GM21529 (cell line): ENCODE measurements at regions not wholly inside any gene's neighbourhood (a gene's known extent, or its start where the extent isn't known, plus 50 kb on each side); places are given as distances from the start of the nearest gene placed in this dataset.

Experiments used
- ATAC-seq: cut with Tn5 transposase; IDR thresholded peaks from one replicate; pipeline ENCODE4 v1.9.1; 2021; ENCODE audit not compliant: unreplicated experiment

DNA sequence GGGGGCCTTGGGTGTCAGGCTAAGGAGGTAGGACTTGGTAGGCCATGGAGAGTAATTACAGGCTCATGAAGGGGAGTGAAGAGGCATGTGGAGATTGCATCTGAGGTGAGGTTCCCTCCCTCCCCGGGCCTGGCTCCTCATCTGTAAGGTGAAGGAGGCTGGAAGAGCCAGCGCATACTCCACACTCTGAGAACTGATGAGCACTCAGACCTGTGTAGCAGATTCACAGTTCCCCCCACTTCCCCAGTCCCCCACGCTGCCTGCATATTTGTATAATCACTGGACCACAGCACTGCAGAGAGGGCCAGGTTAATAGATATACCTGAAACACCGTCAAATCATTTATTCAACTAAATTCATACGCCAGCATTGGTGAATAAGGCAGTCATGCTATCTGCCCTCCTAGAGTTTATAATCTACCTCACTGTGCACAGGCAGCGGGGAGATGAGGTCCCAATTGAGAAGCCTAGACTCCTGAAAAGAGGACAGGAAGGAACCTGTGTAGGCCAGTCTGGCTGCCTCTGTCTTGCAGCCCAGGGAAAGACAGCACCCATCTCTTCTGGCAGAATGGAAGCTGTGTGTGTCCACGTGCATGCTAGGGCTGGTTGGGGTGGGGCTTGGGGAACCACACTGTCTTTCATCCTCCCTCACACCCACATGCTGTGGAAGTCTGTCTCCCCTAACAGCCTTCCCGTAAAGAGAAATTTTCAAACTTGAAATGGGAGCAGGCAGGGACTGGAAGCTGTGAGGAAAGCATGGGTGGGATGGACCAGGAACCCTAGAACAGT, 110.6 kb upstream of the ATP1A1 start:
- no peak for ATAC-seq

DNA sequence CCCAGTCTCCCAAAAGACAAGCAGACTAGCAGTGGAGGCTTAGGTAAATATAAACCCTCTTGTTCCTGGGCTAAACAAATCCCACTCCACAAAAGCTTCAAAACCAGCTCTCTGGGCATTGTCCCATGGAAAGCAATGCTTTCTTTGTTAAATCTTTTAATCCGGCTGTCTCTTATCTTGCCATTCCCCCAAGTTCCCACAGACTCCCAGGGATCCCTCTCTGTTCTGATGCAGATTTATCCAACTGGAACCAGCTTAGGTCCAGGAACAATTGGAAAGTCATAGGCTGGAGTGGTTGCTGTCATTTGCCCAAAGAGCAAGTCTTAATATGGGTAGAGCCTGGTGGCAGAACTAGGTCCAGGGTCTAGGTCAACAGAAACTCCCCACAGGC, 110.1 kb upstream of the ATP1A1 start:
- no peak for ATAC-seq

DNA sequence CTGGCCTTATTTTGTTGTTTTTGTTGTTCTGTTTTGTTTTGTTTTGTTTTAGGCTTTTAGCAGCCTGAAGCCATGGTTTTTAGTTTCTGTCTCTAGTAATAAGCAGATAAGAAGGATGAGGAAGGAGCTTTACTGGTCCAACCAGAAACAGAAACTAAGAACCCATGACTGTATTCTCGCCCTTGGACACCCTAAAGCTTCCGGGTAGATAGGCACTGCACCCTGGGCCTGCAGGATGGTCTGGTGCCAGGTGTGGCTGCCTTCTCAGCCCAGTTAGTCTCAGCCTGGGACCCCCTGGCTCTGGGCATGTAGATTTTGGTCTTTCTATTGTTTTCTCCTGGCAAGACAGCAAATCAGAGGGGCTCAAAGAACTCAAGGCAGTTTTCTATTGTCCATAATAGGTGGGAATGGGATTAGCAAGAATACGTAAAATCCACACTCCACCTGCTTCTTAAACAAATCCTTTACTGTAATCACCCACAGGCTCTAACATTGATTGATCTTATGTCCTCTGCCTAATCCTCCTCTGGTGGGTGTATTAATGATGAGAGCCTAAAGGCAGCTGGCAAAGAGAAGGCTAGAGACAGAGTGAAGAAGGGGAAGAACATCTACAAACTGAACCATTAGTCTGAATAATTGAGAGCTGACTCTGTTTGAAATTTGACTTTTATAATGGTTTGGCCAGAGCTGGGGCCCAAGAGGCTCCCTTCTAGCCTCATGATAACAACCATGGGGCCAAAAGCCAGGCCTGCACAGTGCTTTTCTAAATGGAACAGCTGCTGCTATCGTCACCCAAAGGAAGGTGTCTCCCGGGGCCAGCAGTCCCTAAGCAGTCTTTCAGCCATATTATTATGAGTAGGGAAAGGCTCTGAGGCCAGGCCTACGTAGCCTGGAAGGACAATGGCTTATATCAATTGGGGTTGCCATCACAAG, 106.8 kb upstream of the ATP1A1 start:
- no peak for ATAC-seq

DNA sequence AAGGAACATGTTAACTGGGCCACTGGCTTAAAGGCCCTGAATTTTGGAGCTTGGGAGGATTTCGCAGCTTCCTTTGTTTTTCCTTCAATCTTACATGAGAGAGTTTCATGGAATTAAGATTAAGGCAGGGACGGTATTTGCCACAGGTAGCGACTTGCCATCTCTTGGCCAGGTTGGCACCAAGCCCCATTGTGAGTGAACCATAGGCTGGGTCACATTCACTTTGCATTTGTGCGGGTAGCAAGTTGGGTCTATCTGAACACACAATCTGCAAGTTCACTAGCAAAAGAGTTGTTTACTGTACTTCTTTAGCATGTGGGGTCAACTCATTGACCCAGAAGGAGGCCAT, 106.2 kb upstream of the ATP1A1 start:
- ATAC-seq: no peak

DNA sequence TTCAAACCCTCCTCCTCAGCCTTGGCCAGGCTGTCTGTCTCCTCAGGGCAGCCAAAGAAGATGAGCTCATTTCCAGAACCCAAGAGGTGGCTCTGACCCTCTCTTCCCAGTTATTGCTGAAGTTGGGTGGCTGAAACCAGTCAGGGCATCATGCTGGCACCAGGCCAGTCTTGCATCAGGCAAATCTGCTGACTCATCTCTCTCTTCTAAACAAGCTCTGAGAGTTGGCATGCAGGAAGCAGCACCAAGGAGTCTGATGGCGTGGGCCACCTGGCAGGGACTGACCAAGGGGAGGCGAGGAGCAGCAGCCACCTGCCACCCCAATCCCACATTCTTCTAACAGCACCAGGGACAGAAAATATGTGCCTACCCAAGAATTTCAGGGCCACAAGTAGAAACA, 104.8 kb upstream of the ATP1A1 start:
- ATAC-seq: no peak

DNA sequence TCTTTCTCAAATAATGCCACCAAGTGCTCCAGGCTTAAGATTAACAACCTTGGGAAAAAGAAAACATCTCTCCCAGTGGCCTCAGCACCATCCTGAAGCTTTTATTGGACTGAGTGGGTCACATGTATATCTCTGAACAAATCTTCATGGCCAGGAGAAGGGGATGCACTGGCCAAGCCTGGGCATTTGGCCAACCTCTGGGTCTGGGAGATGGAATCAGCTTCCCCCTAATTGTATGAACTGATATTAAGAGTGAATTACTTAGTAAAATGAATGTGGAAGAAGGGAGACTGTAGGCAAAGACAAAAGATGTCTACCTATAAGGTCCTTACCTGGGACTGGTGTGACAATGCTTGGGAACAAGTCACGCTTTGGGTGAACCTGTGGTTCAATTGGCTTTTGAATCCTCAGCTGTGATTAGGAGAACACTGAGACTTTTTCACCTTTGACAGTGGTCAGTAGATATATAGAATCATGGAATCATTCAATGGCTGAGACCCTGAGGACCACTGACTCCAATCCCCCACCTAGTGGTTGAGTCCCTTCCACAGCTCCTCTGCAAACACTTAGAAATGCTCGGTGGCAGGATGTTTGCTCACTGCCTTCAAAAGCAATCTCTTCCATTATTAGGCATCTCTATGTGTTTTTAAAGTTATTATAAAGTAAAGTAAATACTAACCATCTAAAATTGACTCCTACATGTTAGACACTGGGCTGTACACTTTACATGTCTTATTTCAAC, 102.6 kb upstream of the ATP1A1 start:
- no peak for ATAC-seq

DNA sequence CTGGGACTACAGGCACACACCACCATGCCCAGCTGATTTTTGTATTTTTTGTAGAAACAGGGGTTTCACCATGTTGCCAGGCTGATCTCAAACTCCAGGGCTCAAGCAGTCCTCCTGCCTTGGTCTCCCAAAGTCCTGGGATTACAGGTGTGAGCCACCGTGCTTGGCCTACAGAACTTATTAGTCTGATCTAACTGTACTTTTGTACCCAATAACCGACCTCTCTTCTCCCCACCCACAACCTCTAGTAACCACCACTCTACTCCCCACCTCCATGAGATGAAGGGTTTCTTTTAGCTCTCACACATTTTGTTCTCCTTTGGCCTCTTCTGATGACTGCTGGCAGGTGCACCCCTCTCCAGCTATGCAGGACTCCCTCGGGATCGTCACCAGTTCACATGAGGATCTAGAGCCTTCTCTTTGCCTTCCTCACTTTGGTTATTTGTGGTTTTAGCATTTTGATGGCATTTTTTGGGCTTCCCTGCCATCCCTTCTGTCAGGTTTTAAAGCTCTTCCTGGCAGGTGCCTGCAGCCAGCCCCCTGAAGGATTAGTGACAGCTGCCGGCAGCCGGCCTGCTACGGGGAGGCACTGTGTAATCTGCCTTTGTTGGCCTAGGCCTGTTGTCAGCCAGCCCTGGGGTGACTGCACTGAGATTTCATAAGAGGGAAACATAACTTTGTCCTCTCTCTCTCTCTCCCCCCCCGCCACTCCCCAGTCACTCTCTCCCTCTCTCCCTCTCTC, 99.8 kb upstream of the ATP1A1 start:
- ATAC-seq: no peak

DNA sequence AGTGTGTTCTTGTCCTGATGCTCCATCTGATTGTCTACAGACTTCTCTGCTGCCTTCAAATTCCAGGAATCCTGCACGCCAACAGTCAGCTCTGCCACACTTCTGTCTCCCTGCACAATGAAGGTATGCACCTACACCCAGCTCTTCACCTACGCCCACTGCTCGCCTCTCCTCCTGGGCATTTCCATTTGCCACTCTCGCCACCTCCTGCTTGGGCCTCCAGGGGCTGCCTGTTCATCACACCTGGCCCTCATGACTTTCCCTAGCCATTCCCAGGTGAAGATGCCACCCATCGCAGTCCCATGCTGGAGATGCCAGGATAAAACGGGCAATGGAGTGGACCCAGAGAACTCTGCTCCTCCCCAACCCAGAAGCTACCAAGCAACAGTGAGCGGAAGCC, 96.5 kb upstream of the ATP1A1 start:
- no peak for ATAC-seq

DNA sequence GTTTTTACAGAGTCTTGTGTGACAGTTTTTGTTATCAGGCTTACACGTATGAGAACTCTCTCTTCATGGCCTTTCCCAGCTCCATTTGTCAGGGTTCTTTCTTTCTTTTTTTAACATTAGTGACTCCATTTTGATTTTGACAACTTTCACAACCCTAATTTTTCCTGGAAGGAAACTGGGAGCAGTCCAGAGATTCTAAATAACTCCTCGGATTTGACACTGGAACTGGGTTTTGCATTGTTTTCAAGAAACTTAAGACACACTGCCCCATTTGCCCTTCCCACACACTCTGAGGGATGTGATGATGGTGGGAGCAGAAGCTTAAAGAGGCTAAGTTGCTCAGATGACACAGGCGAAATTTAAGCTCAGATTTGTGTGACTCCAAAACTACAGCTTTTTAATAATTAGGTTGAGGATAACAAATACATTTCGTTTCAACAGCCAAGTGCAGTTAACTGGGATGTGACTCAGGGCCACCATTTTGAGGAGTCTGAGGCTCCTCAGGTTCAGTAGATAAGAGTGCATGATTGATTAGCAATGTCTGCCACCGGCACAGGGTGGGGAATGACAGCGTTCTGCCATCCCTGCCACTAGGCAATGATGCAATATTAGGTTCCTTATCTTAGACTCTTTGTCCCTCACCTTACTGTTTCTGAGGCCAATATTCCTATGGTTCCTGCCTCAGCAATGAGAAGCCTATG, 95.1 kb upstream of the ATP1A1 start:
- ATAC-seq: no peak

DNA sequence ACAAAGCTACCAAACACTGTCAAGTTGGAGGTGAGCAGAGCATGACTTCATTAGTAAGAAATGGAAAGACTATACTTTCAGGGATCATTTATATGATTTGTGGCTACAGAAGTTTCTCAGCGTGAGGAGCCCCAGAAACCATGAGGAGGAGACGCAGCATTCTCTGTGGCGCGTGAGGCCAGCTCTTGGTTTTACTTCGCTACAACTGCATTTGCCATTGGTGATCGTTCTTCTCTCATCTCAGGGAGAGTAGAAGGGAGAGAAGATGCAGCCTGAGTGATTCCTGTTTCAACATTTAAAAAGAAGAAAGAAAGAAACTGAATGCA, 94.5 kb upstream of the ATP1A1 start:
- ATAC-seq: no peak

DNA sequence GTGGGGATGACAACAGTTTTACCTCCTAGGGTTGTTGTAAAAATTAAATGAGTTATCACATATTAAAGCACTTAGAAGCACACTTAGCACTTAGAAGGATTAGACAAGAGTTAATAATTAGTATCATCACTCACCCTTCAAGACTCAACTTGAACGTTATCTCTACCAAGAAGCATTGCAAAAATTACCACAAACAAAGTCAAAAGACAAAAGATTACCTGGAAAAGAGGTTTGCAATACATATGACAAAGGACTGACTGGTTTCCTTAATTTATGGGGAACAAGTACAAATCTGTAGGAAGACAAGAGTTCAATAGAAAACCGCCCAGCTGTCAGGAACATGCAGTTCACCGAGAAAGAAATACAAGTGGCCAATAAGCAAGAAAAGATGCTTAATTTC, 93.3 kb upstream of the ATP1A1 start:
- ATAC-seq: no peak

DNA sequence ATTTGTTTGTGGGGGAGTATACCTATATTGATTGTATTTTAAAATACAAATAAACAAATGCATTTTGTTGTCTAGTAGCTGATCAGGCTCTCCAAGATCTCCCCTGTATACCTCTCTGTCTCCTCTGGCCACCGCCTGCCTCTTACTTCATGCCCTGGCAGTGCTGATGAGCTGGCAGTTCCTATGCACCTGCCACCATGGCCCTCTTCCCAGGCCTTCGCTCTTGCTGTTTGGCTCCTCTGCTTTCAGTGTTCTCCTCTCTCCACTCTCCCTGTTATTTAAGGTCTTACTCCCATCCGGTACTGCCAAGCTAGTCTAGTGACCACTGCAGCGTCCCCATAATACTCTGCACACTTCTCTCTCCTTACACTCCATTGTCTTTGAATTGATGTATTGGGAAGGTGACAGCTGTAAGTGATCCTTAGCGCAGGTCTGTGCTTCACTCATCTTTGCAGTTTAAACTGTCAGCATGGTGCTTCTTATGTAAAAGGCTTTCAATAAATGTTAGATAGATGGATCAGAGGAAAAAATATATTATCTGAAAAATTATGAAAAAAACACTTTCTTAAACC, 88.1 kb upstream of the ATP1A1 start:
- no peak for ATAC-seq

DNA sequence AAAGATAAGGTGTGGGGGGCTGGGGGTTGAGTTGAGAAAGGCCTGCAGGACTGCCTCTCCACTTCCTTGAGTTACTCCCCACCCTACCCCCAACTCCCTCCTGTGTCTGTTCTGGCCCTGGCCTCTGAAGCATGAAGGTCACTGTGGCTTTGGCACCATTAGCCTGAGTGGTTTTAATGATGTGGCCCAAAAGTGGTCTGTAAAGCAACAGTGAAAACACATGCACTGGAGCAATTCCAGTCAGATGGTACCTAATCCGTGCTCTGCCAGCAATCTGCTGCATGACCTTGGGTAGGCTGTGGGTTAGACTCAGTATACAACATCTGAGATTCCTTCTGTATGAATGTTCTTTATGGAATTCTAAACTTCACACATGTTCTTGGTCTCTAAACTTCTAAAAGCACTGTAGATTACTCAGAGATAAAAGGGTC, 86.5 kb upstream of the ATP1A1 start:
- ATAC-seq: no peak

DNA sequence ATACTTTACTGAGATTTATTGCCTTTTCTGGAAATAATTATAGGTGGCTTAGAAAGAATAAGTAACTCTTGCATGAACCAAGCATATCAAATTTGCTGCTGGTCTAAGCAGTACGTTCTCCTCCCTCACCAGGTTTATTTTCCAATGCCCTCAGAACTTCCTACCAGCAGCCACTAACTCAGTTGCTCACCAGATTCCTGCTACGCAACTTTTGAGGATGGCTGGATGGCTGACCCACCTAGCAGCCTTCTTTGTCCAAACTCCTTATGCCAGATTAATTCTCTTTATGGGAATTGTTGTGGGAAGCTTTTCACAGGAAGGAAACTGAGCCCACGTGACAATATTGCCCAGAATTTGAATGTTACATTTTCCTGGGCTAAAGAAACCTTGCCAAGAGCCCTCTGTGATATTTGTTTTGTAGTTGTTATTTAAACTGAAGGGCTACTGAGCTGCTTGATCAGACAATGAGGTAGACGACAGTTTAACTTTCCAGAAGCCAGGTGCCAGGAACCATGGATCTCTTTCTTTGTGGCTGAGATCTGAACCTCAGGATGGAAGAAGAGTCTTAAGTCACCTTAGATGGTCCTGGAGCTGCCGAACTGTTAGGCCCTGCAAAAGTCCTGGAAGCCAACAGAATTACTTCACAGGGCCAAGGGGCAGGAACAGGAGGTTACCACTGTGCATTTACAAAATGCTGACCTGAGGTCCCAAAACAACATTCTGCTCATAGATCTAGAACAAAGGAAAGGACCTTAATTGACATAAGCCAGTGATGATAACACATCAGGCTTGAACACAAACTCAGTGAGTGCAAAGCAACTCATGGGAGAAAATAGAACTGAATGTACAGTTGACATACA, 85.5 kb upstream of the ATP1A1 start:
- no peak for ATAC-seq

DNA sequence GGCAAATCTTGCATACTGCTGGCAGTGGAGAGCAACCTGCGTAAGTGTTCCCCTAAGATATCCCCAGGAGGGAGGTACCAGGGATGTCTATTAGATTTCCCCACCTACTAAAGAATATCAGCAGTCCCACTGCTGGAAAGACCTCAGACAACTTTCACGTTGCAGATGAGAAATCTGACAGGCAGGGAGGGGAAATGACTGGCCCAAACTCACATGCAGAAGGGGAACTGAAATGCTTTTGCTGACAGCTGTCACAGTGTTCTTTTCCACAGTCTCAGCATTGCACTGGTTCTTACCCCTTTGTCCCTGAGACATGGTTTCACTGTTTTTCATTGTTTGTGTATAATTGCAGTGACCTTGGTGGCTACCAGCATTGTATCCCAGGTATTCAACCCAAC, 84.8 kb upstream of the ATP1A1 start:
- peak; percentile 90 for ATAC-seq

DNA sequence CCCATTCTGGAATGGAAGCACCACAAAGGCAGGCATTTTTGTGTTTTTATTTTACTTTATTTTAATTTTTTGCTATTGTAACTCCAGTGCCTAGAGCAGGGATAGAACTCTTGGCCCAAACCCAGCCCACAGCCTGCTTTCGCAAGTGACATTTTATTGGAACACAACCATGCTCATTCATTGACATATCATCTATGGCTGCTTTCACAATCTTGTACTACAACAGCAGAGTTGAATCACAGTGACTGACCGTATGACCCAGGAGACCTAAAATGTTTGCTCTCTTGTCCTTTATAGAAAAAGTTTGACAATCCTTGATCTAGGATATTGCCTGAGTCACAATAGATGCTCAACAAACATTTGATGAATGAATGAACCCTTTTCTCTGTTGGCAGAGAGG, 83.9 kb upstream of the ATP1A1 start:
- no peak for ATAC-seq

DNA sequence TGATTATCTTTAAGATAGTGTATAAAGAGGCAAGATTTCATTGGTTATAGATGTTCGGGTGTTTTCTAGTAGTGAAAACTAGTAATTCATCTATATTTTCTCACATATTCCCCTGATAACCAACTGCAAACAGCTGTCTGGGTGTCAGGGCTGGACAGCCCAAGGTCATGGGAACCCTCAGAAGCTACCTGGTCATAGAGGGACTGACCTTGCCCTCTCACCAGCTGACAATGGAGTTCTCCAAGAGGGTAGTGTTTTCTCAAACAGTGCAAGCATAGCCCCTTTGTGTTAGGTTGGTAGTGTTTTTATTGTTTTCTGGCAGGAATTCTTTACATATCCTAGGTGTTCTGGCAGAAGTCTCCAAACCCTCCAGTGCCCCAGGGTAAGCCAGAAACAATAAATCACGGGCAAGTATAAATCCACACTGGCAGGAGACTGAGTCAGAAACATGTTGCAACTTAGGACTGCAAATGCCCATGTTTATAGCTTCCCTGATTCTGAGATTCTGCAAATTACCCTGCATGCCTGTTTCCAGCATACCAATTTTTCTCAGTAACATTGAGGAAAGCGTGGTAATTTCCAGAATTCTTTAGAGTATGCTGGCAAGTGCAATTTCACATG, 82.8 kb upstream of the ATP1A1 start:
- ATAC-seq: no peak

DNA sequence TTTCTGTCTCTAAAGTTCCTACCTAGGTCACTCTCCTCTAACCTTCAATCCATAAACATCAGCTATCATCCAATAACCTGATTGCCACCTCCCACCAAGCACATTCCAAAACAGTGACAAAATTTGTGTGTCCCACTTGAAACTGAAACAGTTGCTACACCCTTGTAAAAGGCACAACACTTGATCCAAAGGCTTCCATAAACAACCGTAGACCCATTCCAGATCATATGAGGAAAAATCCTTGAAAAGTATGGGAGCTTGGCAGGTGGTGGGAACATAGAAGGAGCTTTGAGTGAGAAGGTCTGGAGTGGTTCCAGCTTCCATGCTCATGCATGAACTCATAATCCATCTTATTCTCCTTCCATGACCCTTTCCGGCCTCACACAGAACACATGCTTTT, 82.0 kb upstream of the ATP1A1 start:
- ATAC-seq: no peak
